Liver (tissue), 8 donors: ENCODE measurements at regions not wholly inside any gene's neighbourhood (a gene's known extent, or its start where the extent isn't known, plus 50 kb on each side); places are given as distances from the start of the nearest gene placed in this dataset.

Experiments
- DNase-seq: peaks from one replicate; pipeline ENCODE4 v3.0.0-alpha.2; 2017; ENCODE audit warnings: low spot score
- H3K27ac ChIP-seq, 2 donors: one replicate each; pipeline ENCODE4 v1.7.0; 2013; ENCODE audit warnings: inconsistent platforms in 2 of 2, low read length in 2 of 2, control low read depth in 1 of 2, low read depth in 1 of 2, mild to moderate bottlenecking in 1 of 2
- H3K27me3 ChIP-seq, 4 donors: one replicate each; pipeline versions ENCODE4 v1.6.1 to v1.7.0; 2013; ENCODE audit warnings: low read length in 3 of 4, inconsistent platforms in 1 of 4, mild to moderate bottlenecking in 1 of 4, moderate library complexity in 1 of 4; ENCODE audit not compliant: control insufficient read depth in 4 of 4, insufficient read depth in 4 of 4
- H3K36me3 ChIP-seq, 4 donors: one replicate each; pipeline versions ENCODE4 v1.6.1 to v1.7.0; 2013; ENCODE audit warnings: low read length in 3 of 4, mild to moderate bottlenecking in 3 of 4, low read depth in 1 of 4, moderate library complexity in 1 of 4; ENCODE audit not compliant: control insufficient read depth in 4 of 4, insufficient read depth in 3 of 4
- H3K4me1 ChIP-seq, 4 donors: one replicate each; pipeline versions ENCODE4 v1.6.1 to v1.7.0; 2013; ENCODE audit warnings: low read length in 3 of 4, mild to moderate bottlenecking in 3 of 4, moderate library complexity in 1 of 4; ENCODE audit not compliant: control insufficient read depth in 4 of 4, insufficient read depth in 4 of 4
- H3K4me3 ChIP-seq, 3 donors: one replicate each; pipeline versions ENCODE4 v1.6.1 to v1.7.0; 2013; ENCODE audit warnings: low read length in 3 of 3, control low read depth in 1 of 3, low read depth in 1 of 3, mild to moderate bottlenecking in 1 of 3
- H3K9ac ChIP-seq, 2 donors: one replicate each; pipeline ENCODE4 v1.7.0; 2013; ENCODE audit warnings: low read length in 2 of 2, mild to moderate bottlenecking in 2 of 2, moderate library complexity in 2 of 2, control low read depth in 1 of 2, low read depth in 1 of 2
- H3K9me3 ChIP-seq, 4 donors: one replicate each; pipeline versions ENCODE4 v1.6.1 to v1.7.0; 2013; ENCODE audit warnings: low read length in 3 of 4; ENCODE audit not compliant: control insufficient read depth in 4 of 4
- ATF3 ChIP-seq: IDR thresholded peaks from 2 replicates; pipeline ENCODE4 v1.6.1; 2016; ENCODE audit warnings: antibody characterized with exemption
- CTCF ChIP-seq: fragments of 150-350 bp; IDR thresholded peaks from 2 replicates; pipeline ENCODE4 v1.5.1; 2017; ENCODE audit warnings: improper control_type of control experiment, low read depth, low read length; ENCODE audit not compliant: missing input control
- FOXA1 ChIP-seq: IDR thresholded peaks from 2 replicates; pipeline ENCODE4 v1.6.1; 2016; ENCODE audit warnings: antibody characterized with exemption
- FOXA2 ChIP-seq: IDR thresholded peaks from 2 replicates; pipeline ENCODE4 v1.6.1; 2016; ENCODE audit warnings: antibody characterized with exemption
- GABPA ChIP-seq, 2 donors: IDR thresholded peaks in 1 of 2; conservative IDR thresholded peaks in 1 of 2; 2 replicates each; pipeline ENCODE4 v1.6.1; 2016; ENCODE audit warnings: antibody characterized with exemption in 2 of 2, mild to moderate bottlenecking in 1 of 2, moderate library complexity in 1 of 2
- HNF4A ChIP-seq, 2 donors: conservative IDR thresholded peaks; 2 replicates each; pipeline ENCODE4 v1.6.1; 2016; ENCODE audit warnings: antibody characterized with exemption in 2 of 2, mild to moderate bottlenecking in 2 of 2
- HNF4G ChIP-seq: IDR thresholded peaks from 2 replicates; pipeline ENCODE4 v1.6.1; 2016; ENCODE audit warnings: antibody characterized with exemption
- NR2F2 ChIP-seq: IDR thresholded peaks from 2 replicates; pipeline ENCODE4 v1.6.1; 2016; ENCODE audit warnings: antibody characterized with exemption
- RAD21 ChIP-seq, 2 donors: IDR thresholded peaks; 2 replicates each; pipeline ENCODE4 v1.6.1; 2016; ENCODE audit warnings: antibody characterized with exemption in 2 of 2, mild to moderate bottlenecking in 2 of 2
- REST ChIP-seq: IDR thresholded peaks from 2 replicates; pipeline ENCODE4 v1.6.1; 2016; ENCODE audit warnings: antibody characterized with exemption, mild to moderate bottlenecking
- RXRA ChIP-seq, 2 donors: IDR thresholded peaks; 2 replicates each; pipeline ENCODE4 v1.6.1; 2017 to 2018; ENCODE audit warnings: antibody characterized with exemption in 2 of 2, mild to moderate bottlenecking in 1 of 2
- SP1 ChIP-seq: IDR thresholded peaks from 2 replicates; pipeline ENCODE4 v1.6.1; 2018; ENCODE audit warnings: antibody characterized with exemption, mild to moderate bottlenecking
- YY1 ChIP-seq: IDR thresholded peaks from 2 replicates; pipeline ENCODE4 v1.6.1; 2016; ENCODE audit warnings: antibody characterized with exemption, mild to moderate bottlenecking
- ZBTB33 ChIP-seq: IDR thresholded peaks from 2 replicates; pipeline ENCODE4 v1.6.1; 2016; ENCODE audit warnings: antibody characterized with exemption
- WGBS: extraction: QIAGEN DNeasy Blood & Tissue Kit; methylation state at CpG from one replicate; pipeline ENCODE4 v1.1.7; 2013; 5-methylcytosine and 5-hydroxymethylcytosine counted together
- donor health status: healthy.
- donor health status: healthy.
- donor health status: healthy.
- donor health status: healthy.
- donor health status: healthy.

- no peak for TF ChIP-seq REST
Observed at GRCh38 chr11:39149214-39149613, 2310.2 kb downstream of the LRRC4C start (continued).

GRCh38 chr11:39145346-39145745, 2314.1 kb downstream of the LRRC4C start:
- no peak overlapping the region for H3K27ac ChIP-seq
- WGBS: 85% methylated on average over 2 of the region's 2 CpGs
- no peaks in the 10 kb centered on the region for H3K36me3 ChIP-seq
- H3K9me3 ChIP-seq: no peaks in the 10 kb centered on the region
- no peaks in the 10 kb centered on the region for H3K4me1 ChIP-seq
- H3K27me3 ChIP-seq: no peaks in the 10 kb centered on the region
- no peak overlapping the region for H3K4me3 ChIP-seq
- no peak for TF ChIP-seq GABPA (IDR thresholded peaks at IDR 0.05 in 1 of 2, conservative IDR thresholded peaks at IDR 0.05 in 1 of 2)
- TF ChIP-seq HNF4A (conservative IDR thresholded peaks at IDR 0.05): no peak
- no peak for TF ChIP-seq ZBTB33
- TF ChIP-seq CTCF: no peak
- no peak for TF ChIP-seq FOXA1
- no peak for TF ChIP-seq ATF3
- TF ChIP-seq FOXA2: no peak
- no peak for TF ChIP-seq HNF4G
- no peak for TF ChIP-seq YY1
- no peak for TF ChIP-seq RXRA (IDR thresholded peaks at IDR 0.05)
- no peak for TF ChIP-seq RAD21 (IDR thresholded peaks at IDR 0.05)
- no peak for TF ChIP-seq NR2F2
- no peak for TF ChIP-seq SP1
- H3K9ac ChIP-seq: no peak overlapping the region
- no peak for DNase-seq
